ENCODE measurements at regions not wholly inside any gene's neighbourhood (a gene's known extent, or its start where the extent isn't known, plus 50 kb on each side); places are given as distances from the start of the nearest gene placed in this dataset.

DNA sequence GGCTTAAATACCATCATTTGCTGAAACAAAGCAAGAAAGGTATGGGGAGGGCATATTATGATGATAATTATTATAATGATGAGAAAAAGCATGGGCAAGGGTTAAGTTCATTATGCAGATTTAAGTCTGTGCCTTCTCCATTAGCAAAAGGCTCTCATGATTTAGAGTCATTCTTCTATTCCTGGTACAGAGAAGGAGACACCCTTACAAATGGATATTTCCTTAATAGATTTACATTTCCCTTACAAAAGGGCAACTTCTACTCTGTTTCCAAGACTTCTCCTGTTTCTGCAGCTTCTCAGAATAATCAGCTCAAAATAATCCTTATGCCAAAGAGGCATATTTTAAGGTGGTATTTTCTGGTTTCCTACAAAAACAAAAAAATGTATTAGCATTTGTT, 121.1 kb upstream of the CAMK1G start:
- H3K36me3 ChIP-seq (ENCODE audit: control insufficient read depth in 2 of 3, insufficient read depth in 3 of 3, low read length in 3 of 3): no peaks in the 10 kb centered on the region
- DNase-seq (no peak), FAIRE-seq (no peak)
- peaks cover 0 to 6% (median 4%) of the 10 kb centered on the region in 3 donors for H3K9me3 ChIP-seq (ENCODE audit: control insufficient read depth in 2 of 3, insufficient read depth in 1 of 3, low read length in 3 of 3)
- H3K27ac ChIP-seq (ENCODE audit: low read depth in 2 of 2, low read length in 2 of 2): no peak overlapping the region
- H3K4me1 ChIP-seq (ENCODE audit: control insufficient read depth in 2 of 3, insufficient read depth in 2 of 3, low read depth in 1 of 3, low read length in 3 of 3): no peaks in the 10 kb centered on the region
- intact Hi-C loops (cut with DNase I): no loop called here
- no peak overlapping the region for H3K4me3 ChIP-seq (ENCODE audit: low read length in 3 of 3)
- no peak overlapping the region for H3K9ac ChIP-seq (ENCODE audit: low read length in 3 of 3)
- no peak for TF ChIP-seq CTCF (IDR thresholded peaks at IDR 0.05; ENCODE audit: borderline replicate concordance, extremely low read depth, insufficient read depth)
- no peaks in the 10 kb centered on the region for H3K27me3 ChIP-seq (ENCODE audit: control insufficient read depth, insufficient read depth, low read length)

- Histone ChIP-seq H3K4me3 (ENCODE audit: low read length in 3 of 3) (no peak overlapping the region), H3K36me3 (ENCODE audit: control insufficient read depth in 2 of 3, insufficient read depth in 3 of 3, low read length in 3 of 3) (no peaks in the 10 kb centered on the region), H3K27me3 (ENCODE audit: control insufficient read depth, insufficient read depth, low read length) (no peaks in the 10 kb centered on the region), H3K9ac (ENCODE audit: low read length in 3 of 3) (no peak overlapping the region), H3K4me1 (ENCODE audit: control insufficient read depth in 2 of 3, insufficient read depth in 2 of 3, low read depth in 1 of 3, low read length in 3 of 3) (no peaks in the 10 kb centered on the region), H3K9me3 (ENCODE audit: control insufficient read depth in 2 of 3, insufficient read depth in 1 of 3, low read length in 3 of 3) (peaks cover 0 to 6% (median 4%) of the 10 kb centered on the region in 3 donors), H3K27ac (ENCODE audit: low read depth in 2 of 2, low read length in 2 of 2) (no peak overlapping the region)
- no peak for FAIRE-seq
- DNase-seq: no peak
- intact Hi-C loops (cut with DNase I): no loop called here
- no peak for TF ChIP-seq CTCF (IDR thresholded peaks at IDR 0.05; ENCODE audit: borderline replicate concordance, extremely low read depth, insufficient read depth)
These were observed 120.1 kb upstream of the CAMK1G start for GRCh38 chr1:209463441-209463840.

- intact Hi-C loops (cut with DNase I): no loop called here
- FAIRE-seq (no peak), DNase-seq (no peak)
- no peak overlapping the region for H3K4me3 ChIP-seq (ENCODE audit: low read length in 3 of 3)
- H3K9me3 ChIP-seq (ENCODE audit: control insufficient read depth in 2 of 3, insufficient read depth in 1 of 3, low read length in 3 of 3): no peaks in the 10 kb centered on the region
- H3K27me3 ChIP-seq (ENCODE audit: control insufficient read depth, insufficient read depth, low read length): no peaks in the 10 kb centered on the region
- no peak for TF ChIP-seq CTCF (IDR thresholded peaks at IDR 0.05; ENCODE audit: borderline replicate concordance, extremely low read depth, insufficient read depth)
- no peaks in the 10 kb centered on the region for H3K4me1 ChIP-seq (ENCODE audit: control insufficient read depth in 2 of 3, insufficient read depth in 2 of 3, low read depth in 1 of 3, low read length in 3 of 3)
- H3K27ac ChIP-seq (ENCODE audit: low read depth in 2 of 2, low read length in 2 of 2): no peak overlapping the region
- H3K36me3 ChIP-seq (ENCODE audit: control insufficient read depth in 2 of 3, insufficient read depth in 3 of 3, low read length in 3 of 3): no peaks in the 10 kb centered on the region
- H3K9ac ChIP-seq (ENCODE audit: low read length in 3 of 3): no peak overlapping the region
These were observed 110.5 kb upstream of the CAMK1G start for GRCh38 chr1:209473025-209473424.

DNA sequence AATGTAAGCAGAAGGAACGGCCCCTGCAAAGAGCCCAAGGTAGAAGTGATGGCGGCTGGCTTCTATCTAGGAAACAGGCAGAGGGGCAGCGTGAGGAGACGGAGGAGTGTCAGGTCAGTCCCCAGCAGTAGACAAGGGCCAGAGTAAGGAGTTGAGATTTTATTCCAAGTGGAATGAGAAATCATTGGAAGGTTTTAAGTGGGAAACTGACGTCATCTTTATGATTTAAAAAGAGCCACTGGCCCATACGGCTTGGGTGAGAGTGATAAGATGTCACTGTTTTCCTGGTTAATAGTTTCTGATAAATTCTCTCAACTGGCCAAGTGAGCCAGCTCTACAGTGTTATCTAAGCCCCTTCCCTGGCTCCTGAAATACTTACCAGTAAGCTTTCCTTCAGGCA, 103.2 kb upstream of the CAMK1G start:
- H3K27ac ChIP-seq (ENCODE audit: low read depth in 2 of 2, low read length in 2 of 2): no peak overlapping the region
- H3K4me3 ChIP-seq (ENCODE audit: low read length in 3 of 3): no peak overlapping the region
- no peaks in the 10 kb centered on the region for H3K36me3 ChIP-seq (ENCODE audit: control insufficient read depth in 2 of 3, insufficient read depth in 3 of 3, low read length in 3 of 3)
- no peaks in the 10 kb centered on the region for H3K4me1 ChIP-seq (ENCODE audit: control insufficient read depth in 2 of 3, insufficient read depth in 2 of 3, low read depth in 1 of 3, low read length in 3 of 3)
- TF ChIP-seq CTCF (IDR thresholded peaks at IDR 0.05; ENCODE audit: borderline replicate concordance, extremely low read depth, insufficient read depth): no peak
- intact Hi-C loops (cut with DNase I): no loop called here
- H3K9me3 ChIP-seq (ENCODE audit: control insufficient read depth in 2 of 3, insufficient read depth in 1 of 3, low read length in 3 of 3): no peaks in the 10 kb centered on the region
- FAIRE-seq: no peak
- no peaks in the 10 kb centered on the region for H3K27me3 ChIP-seq (ENCODE audit: control insufficient read depth, insufficient read depth, low read length)
- H3K9ac ChIP-seq (ENCODE audit: low read length in 3 of 3): no peak overlapping the region
- DNase-seq: no peak
